Activated T-helper 9 cell treated with anti-CD3 and anti-CD28 coated beads, Interleukin-2, amount 50 U/mL, for 16 hours (primary cell): ENCODE measurements at regions not wholly inside any gene's neighbourhood (a gene's known extent, or its start where the extent isn't known, plus 50 kb on each side); places are given as distances from the start of the nearest gene placed in this dataset.

Source experiments
- DNase-seq: peaks from one replicate; pipeline ENCODE4 v3.0.0-alpha.2; 2020; ENCODE audit warnings: low read depth

DNA sequence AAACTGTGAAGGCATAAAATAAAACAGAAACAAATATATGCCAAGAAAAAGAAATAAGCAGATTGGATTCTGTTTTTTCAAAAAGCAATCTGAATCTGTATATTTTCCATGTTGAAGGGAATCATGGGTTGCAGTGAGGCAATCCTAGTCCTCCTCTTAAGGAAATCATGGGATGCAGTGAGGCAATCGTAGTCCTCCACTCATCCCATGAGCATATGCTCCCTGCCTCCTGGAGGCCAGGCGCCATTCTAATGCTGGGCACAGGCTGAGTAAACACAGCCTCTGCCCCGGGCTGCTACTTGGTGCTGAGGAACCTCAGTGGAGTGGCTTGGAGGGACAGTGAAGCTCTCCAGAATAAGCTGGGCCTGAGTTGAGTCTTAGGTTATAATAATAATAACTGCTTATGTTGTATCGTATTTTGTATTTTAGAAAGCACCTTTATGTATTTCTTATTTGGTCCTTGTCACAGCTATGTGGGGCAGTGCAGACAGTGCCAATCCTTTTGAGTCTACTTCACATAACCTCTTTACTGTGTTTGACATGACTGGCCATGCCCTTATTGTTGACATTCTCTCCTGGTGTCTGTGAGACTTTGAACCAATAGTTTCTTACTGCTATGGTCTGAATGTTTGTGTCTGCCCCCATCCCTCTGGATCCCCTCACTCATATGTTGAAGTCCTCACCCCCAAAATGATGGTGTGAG lies 56.6 kb upstream of the CITED2 start:
- no peak for DNase-seq

DNA sequence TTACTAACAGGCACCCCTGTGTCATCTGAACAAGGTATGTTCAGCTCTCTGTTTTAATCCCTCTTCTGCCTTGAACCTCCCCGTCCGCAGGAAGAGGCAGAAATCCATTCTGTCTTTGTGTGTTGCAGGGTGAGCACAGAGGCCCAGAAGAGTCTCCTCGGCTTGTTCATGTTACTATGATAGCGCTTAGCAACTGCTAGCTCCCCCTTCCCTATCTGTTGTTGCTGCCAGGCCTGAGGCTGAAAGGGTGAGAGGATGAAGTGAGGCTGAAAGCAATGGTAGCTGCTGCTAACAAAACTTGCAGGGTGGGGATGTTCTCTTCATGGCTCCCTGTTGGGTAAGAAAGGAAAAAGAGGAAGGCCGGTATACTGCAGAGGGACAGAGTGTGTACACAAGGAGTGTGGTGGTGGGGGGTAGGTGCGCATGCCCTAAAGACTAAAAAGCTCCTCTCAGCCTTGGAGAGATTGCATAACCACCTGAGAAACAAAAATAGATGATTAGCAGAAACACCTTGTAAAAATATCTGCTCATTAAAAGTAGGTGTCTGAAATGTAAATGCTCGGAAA lies 55.2 kb upstream of the CITED2 start:
- DNase-seq: no peak

DNA sequence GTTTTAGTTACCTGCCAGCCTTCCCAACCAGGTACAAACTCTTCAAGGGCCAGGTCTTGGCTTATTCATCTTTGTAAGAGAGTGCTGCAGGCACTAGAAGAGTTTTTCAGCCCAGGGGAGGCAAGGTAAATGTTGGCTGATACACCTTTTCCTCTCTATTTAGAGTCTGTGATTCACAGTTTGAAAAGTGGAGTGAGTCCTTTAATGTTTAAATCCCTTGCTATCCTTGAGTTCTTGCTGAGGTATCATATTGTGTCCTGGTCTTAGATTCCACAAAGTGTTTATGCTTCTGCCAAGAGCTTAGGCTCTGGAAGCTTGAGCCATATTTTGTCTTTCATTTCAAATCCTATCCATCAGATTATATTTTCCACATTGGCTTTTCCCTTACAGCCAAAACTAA lies 52.8 kb upstream of the CITED2 start:
- no peak for DNase-seq

DNA sequence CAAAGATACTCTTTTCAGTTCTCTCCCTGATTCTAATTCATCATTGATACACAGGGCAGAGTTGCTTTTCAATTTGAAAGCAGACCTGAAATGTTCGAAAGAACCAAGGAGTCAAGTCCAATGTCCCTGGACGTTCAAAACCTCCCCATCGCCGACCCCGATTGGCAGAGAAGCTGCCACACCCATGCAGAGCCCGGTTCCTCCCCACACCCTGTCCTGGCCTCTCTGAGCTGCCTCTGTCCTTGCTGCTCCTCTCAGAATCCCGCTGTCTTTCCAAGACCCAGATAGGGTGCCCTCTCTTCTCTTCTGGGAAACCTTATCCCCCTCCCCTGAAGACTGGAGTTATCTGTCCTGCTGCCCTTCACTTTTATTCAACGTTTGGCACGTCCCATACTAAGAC lies 52.3 kb upstream of the CITED2 start:
- no peak for DNase-seq

DNA sequence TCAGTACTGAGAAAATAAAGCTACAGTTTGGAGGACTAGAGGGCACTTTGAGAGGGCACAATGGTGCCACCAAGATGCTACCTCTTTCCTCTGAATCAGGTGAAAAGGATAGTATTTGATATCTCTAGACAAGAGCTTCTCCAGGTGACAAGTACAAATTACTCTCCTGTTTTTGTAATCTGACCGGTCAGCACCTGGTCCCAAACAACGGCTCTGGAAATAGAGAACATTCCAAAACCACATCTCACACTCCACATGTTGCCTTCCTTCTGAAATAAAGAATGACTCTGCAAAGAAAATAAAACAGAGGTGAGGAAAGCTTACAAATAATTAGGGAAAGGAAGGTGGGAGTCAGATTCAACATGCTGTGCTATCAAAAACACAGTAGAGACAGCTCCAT lies 51.3 kb upstream of the CITED2 start:
- DNase-seq: no peak

DNA sequence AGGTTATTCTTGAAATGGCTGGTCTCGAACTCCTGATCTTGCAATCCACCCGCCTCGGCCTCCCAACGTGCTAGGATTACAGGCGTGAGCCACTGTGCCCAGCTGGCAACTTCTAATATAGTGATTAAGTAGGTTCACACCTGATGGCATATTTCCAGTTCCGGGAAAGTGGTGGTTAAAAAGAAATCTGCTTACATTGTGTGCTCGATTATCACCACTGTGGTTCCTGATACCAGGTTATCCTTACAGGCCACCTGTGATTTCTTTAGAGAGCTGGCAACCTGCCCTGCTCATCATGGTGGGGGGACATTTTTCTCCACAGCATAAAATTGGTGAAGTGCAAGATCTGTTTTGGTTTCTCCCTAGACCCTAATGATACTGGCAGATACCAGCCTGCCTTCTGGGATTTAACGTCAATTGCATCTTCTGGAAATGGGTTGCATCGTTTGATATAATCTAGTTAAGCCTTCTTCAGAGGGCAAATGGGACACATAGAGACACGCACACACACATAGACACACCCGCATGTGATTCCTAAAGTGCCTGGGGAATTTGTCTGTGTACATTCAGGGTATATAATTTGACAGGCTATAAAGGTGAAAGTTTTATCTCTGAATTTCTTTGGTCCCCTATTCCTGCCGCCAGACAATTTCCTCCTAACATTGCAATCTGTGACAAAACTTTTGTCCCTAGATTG lies 49.7 kb upstream of the CITED2 start:
- no peak for DNase-seq
